Body of pancreas (tissue), 4 donors: ENCODE measurements at regions not wholly inside any gene's neighbourhood (a gene's known extent, or its start where the extent isn't known, plus 50 kb on each side); places are given as distances from the start of the nearest gene placed in this dataset.

Experiments used
- CTCF ChIP-seq, 7 experiments: fragments of 450-650 bp in 4 of 7; fragments of 200-600 bp in 3 of 7; sonication (generic) in 3 of 7; IDR thresholded peaks; one replicate each; pipeline ENCODE4 v1.5.1; 2016 to 2019; ENCODE audit warnings: antibody characterized with exemption in 7 of 7
- POLR2A ChIP-seq, 3 donors: fragments of 450-650 bp; IDR thresholded peaks; one replicate each; pipeline ENCODE4 v1.6.1; 2016; ENCODE audit warnings: antibody characterized with exemption in 3 of 3, mild to moderate bottlenecking in 2 of 3

- no peak for TF ChIP-seq CTCF (IDR thresholded peaks at IDR 0.05)
- no peak for TF ChIP-seq POLR2A (IDR thresholded peaks at IDR 0.05)
Measured at GRCh38 chr4:135144498-135144897, 942.9 kb upstream of the PABPC4L start.
